GM12891 (cell line): ENCODE measurements at regions not wholly inside any gene's neighbourhood (a gene's known extent, or its start where the extent isn't known, plus 50 kb on each side); places are given as distances from the start of the nearest gene placed in this dataset.

Experiments
- PAX5 ChIP-seq: IDR thresholded peaks from 2 replicates; pipeline ENCODE4 v1.6.1; 2011; ENCODE audit warnings: low read length, moderate library complexity, mild to moderate bottlenecking; ENCODE audit not compliant: insufficient read depth, severe bottlenecking
- POLR2A ChIP-seq: IDR thresholded peaks from 2 replicates; pipeline ENCODE4 v1.6.1; 2011; ENCODE audit warnings: low read depth, low read length, control low read depth
- POLR2AphosphoS5 ChIP-seq: IDR thresholded peaks from 2 replicates; pipeline ENCODE4 v1.6.1; 2011; ENCODE audit warnings: low read depth, low read length, control low read depth
- POU2F2 ChIP-seq: IDR thresholded peaks from 2 replicates; pipeline ENCODE4 v1.6.1; 2011; ENCODE audit warnings: low read depth, mild to moderate bottlenecking, control low read depth, low read length, moderate library complexity
- SPI1 ChIP-seq: IDR thresholded peaks from 2 replicates; pipeline ENCODE4 v1.6.1; 2011; ENCODE audit warnings: low read depth, low read length, control low read depth
- TAF1 ChIP-seq: IDR thresholded peaks from 2 replicates; pipeline ENCODE4 v1.6.1; 2011; ENCODE audit warnings: low read depth, low read length, control low read depth

DNA sequence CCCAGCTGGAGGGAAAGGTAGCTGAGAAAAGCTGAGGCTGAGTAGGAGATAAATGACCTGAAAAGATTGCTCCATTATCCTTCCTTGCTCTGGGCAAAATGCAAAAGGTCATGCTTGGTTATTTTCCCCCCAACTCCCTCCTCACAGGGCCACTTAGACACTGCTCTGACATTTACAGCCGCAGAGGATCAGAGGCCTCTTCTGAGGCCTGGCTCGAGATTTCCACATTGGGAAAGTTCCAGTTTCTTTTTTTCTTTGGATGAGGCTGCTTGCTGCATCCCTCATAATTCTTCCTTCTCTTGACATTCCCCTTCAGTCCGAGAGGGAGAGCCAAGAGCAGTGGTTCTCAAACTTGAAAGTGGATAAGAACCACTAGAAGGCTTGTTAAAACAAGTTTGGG, 60.1 kb upstream of the HSPA9 start:
- no peak for TF ChIP-seq POLR2A
- TF ChIP-seq TAF1 = no peak
- TF ChIP-seq POLR2AphosphoS5 = no peak
- TF ChIP-seq POU2F2 = no peak
- TF ChIP-seq SPI1 = no peak
- no peak for TF ChIP-seq PAX5
